NCI-H524 treated with DMSO at 0.1 percent for 48 hours (cell line): ENCODE measurements at regions not wholly inside any gene's neighbourhood (a gene's known extent, or its start where the extent isn't known, plus 50 kb on each side); places are given as distances from the start of the nearest gene placed in this dataset.

Source experiments
- DNase-seq: peaks from one replicate; lab custom pipeline; 2025; lab: John Stamatoyannopoulos, UW

GRCh38 chr9:129343424-129344375 lies 165.6 kb upstream of the IER5L start:
- no peak for DNase-seq

DNA sequence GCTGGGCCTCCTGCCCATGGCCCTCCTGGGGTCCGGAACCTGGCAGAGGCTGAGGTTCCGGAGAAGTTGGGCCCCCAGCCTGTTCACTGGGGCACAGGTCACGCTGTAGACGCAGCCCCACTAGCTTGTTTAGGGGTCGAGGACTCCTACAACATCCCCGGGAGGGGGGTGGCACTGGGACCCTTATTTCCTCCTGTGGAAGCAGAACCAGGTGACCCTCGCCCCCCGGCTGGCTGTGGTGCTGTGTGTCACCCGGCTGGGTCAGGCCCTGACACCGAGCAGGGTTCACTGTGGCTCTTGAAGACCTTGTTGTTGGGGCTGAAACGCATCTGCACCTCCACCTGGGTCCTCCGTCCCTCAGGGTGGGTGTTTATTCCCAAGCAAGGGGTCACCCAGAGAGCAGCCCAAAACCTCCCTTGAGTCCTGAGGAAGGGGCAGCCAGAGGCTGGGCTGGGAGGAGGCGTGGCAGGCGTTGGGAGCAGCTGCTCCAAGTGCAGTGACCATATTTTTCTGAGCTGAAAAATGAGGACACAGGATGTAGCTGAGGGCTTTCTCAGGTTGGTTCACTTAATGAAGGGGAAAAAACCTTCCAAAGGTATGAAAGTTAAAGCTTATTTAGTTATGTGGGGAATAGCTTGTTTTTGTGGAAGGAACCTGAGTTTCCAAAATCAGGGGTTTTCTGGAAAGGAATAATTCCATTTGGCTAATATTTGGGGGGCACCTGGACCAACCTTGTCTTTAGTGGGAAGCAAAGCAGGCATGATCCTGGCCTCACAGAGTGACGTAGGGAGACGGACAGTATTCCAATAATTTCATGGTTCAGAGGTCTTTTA lies 164.7 kb upstream of the IER5L start:
- DNase-seq = no peak

DNA sequence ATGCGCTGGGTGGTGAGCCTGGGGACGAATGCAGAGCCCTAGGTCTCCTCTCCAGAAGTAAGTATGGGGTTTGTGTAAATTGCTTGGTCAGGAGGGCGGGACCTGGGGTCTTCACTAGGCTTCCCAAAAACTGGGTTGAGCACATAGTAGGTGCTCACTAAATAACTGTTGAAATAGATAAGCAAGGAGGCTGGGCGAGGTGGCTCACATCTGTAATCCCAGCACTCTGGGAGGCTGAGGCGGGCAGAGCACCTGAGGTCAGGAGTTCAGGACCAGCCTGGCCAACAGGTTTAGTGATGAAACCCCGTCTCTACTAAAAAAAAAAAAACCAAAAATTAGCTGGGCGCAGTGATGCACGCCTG lies 163.9 kb upstream of the IER5L start:
- DNase-seq = no peak

- DNase-seq = no peak
These were observed 163.3 kb upstream of the IER5L start for GRCh38 chr9:129341171-129341986.

GRCh38 chr9:129340427-129341170 lies 162.5 kb upstream of the IER5L start:
- no peak for DNase-seq

DNA sequence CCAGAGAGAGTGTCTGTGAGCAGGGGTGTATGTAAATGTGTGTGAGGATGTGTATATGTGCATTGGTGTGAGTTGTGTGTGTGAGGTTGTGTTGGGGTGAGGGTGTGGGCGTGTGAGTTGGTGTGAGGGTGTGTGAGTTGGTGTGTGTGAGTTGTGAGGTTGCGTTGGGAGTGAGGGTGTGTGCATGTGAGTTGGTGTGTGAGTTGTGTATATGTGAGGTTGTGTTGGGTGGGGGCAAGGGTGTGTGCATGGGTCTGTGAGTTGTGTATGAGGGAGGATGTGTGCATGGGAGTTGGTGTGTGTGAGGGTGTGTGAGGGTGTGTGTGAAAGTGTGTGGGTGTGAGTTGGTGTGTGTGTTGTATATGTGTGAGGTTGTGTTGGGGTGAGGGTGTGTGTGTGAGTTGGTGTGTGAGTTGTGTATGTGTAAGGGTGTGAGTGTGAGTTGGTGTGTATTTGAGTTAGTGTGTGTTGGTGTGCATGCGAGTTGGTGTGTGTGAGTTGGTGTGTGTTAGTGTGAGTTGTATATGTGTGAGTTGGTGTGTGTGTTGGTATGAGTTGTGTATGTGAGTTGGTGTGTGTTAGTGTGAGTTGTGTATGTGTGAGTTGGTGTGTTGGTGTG lies 161.6 kb upstream of the IER5L start:
- no peak for DNase-seq

GRCh38 chr9:129338724-129339430 lies 160.8 kb upstream of the IER5L start:
- no peak for DNase-seq

DNA sequence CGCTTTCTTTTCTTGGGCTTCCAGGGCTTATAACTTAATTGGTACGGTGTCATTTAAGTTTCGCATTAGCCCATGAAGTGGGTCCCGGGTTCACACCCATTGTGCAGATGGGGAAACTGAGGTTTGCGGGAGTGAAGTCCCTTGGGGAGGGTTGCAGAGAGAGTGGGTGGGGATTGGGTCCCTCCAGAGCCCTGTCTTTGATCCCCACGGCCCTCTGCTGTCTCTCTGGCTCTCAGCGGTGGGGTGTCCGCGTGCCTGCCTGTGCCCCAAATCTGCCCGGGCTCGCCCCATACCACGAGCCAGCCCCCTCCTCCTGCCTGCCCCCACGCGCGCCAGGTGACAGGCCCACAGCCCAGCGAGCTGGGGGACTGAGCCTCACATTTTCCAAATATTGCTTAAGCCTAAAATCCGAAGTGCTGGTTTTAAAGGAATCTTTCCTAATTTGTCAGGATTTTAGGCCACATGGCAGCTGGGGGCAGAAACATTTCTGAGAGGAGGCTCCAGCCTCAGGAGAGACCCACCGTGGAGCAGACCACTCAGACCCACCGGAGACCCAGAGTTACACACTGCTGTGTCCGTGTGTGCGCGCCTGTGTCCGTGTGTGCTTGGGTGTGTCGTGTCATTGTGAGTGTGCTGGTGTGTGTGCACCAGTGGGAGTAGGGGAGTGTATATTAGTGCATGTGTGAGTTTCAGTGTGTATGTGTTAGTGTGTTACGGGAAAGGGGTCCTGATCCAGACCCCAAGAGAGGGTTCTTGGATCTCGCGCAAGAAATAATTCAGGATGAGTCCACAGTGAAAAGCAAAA lies 159.5 kb upstream of the IER5L start:
- no peak for DNase-seq

DNA sequence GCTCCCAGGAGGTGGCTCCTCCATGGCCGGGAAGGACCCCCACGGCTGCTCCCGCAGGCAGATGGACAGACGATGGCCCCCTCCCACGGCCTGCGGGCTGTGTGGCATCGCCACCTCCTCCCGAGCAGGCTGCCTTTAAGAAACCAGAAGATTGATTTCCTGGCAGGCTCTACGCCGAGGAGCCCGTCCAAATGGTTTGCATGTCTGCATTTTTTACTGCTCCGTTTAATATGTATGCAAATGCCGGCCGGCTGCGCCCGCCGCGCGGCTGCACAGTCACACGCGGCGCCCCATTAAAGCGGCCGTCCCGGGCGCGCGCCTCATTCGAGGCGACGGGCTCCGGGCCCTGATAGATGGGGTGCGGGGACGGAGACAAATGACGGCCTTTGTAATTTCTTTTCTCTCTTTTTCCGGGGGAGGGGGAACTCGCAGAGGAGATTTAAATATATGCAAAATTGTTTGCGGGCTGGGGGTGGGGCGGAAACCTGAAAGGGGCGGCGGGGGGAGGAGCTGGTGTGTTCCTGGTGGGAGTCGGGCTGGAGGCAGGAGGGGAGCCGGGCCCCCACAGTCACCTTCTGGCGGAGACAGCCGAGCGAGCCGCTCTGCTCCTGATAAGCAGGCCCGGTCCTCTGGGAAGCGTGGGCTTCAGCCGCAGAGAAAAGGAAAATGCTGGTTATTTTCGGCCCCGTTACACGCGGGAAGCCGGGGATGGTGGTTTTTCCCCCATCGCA lies 158.7 kb upstream of the IER5L start:
- DNase-seq = no peak

DNA sequence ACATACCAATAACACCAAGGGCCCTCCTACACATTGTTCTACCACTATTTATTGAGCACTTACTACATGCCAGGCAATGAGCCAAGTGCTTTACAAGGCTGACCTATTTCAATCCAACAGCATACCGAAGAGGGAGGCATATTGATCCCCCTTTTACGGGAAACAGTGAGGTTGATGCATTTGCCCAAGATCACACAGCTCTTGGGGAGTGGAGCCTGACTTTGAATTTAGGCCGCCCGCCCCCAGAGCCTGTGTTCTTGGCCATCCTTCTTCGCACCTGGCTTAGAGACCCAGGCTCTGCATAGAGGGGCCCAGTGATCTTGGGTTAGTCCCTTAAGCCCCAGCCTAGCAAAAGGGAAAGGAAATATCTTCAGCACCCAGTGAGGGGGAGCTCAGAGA lies 158.1 kb upstream of the IER5L start:
- no peak for DNase-seq

DNA sequence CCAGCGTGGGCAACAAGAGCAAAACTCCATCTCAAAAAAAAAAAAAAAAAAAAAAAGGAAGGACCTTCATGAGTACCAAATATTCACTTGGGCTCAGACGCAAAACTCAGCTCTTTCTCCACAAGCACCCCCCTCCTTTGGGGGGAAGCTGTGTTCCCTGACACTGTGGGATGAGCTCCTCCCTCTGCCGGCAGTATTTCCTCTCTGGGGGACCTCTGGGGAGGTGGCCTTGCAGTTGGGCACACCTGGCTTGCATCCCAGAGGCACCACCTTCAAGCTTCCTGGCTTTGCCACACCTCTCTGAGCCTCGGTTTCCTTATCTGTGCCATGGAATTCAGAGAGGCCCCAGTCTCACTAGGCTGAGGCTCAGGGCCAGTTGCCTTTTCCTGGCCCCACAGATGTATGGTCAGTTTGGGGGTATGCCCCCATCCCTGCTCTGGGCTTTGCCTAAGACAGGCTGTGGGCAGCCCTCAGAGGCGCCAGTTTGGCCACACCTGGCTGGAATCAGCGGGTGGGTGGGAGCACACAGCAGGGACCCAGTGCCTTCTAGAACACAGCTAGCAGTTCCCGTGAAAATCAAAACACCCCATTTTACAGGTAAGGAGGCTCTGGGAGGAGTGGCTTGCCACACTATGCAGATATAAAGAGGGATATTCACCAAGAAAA lies 157.5 kb upstream of the IER5L start:
- no peak for DNase-seq

GRCh38 chr9:129334105-129334935 lies 156.3 kb upstream of the IER5L start:
- DNase-seq = no peak

GRCh38 chr9:129333617-129334104 lies 155.6 kb upstream of the IER5L start:
- no peak for DNase-seq

- no peak for DNase-seq
These were observed 154.5 kb upstream of the IER5L start for GRCh38 chr9:129332581-129332980.

- no peak for DNase-seq
These were observed 153.9 kb upstream of the IER5L start for GRCh38 chr9:129331772-129332500.

DNA sequence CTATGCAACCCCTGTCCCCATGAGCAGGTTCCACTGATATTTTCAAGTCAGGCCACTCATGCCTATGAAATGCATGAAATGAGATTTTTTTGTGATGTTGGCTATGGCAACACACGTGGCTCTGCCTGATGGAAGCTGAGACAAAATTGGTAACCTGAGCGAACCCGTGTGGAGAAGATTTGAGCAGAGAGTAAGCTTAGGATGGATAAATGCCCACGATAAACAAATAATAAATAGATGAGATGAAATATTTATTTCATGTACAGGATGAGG lies 153.4 kb upstream of the IER5L start:
- DNase-seq = no peak
